ENCODE measurements at regions not wholly inside any gene's neighbourhood (a gene's known extent, or its start where the extent isn't known, plus 50 kb on each side); places are given as distances from the start of the nearest gene placed in this dataset.

DNA sequence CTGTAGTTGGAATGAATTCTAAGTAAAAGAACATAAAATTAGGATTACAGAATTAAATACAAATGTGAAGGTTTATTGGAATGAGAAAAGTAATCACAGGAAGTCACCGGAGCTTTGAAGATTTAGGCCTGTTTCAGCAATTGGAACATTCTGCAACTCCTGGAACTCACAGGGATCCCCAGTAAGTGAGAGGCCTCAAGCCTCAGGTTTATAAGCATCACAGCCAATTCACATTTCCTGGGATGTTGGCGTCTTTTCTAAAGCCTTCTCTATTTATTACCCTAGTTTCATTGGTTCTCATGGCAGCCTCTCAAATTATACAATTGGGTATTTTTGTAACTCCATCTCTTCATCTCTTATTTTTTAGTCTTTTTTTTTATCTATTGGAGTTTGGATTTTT, 90.4 kb upstream of the HIVEP1 start:
- H3K9me3 Mint-ChIP-seq = no peaks in the 10 kb centered on the region

DNA sequence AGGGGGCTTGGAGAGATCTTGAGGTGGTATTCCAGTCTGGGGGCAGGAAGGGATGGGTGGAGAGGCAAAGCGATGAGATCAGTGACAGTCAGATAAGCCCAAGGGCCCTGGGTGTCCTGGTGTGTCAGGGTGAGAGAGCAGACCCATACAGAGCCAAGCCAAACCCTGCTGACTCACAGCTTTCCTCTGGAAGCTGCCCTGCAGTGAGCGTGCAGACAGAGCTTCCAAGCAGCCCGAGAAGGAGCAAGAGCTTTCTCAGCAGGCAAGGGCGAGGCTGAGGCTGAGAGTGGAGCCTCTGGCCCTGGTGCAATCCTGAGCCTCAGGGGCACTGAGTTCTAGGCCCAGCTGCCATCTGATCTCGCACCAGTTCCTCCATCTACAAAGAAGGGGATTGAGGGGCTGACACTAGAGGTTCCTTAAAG, 91.1 kb upstream of the HIVEP1 start:
- Mint-ChIP-seq H3K27ac (no peak overlapping the region), H3K9me3 (no peaks in the 10 kb centered on the region), H3K4me3 (no peak overlapping the region), H3K27me3 (no peaks in the 10 kb centered on the region), H3K36me3 (no peaks in the 10 kb centered on the region), H3K4me1 (ENCODE audit: low read depth) (no peaks in the 10 kb centered on the region)
- intact Hi-C loops (cut with micrococcal nuclease) = no loop called here
- no peak for DNase-seq
- ChIA-PET CTCF (interaction anchor here (0.9 kb wide), 1 partner anchor 265 kb away, joined by 4 read pairs; no protein-coding TSS in a partner anchor), POLR2A (no interaction called here)

More for the DNA sequence above, 90.4 kb upstream of the HIVEP1 start:
- Mint-ChIP-seq H3K27ac (no peak overlapping the region), H3K4me1 (ENCODE audit: low read depth) (no peaks in the 10 kb centered on the region), H3K4me3 (no peak overlapping the region), H3K36me3 (no peaks in the 10 kb centered on the region), H3K27me3 (no peaks in the 10 kb centered on the region)
- POLR2A ChIA-PET = no interaction called here
- intact Hi-C loops (cut with micrococcal nuclease) = no loop called here
- DNase-seq = no peak
- CTCF ChIA-PET = interaction anchor here (0.9 kb wide), 1 partner anchor 266 kb away, joined by 4 read pairs; no protein-coding TSS in a partner anchor

DNA sequence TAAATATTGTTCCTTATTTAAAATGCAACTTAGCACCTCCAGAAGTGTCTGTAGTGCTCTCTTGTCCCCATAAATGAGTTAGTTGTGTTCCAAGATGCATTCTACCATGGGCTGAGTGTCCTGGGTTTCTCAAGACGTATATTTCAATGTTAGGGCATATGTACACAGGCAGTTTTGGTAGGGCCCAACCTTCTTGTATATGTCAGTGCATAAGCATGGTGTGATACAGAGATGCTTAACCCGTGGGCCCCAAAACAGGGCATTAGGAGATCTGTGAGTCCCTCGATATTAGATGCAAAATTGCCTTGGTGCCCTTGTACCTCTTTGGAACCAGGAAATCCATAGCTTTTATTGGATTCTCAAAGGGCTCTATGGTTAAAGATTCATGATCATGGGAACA, 91.5 kb upstream of the HIVEP1 start:
- Mint-ChIP-seq H3K27ac (no peak overlapping the region), H3K27me3 (no peaks in the 10 kb centered on the region), H3K9me3 (no peaks in the 10 kb centered on the region), H3K4me1 (ENCODE audit: low read depth) (no peaks in the 10 kb centered on the region), H3K36me3 (no peaks in the 10 kb centered on the region), H3K4me3 (no peak overlapping the region)
- intact Hi-C loops (cut with micrococcal nuclease) = no loop called here
- ChIA-PET CTCF (interaction anchor here (0.5 kb wide), 1 partner anchor 58 kb away, joined by 4 read pairs; no protein-coding TSS in a partner anchor), POLR2A (no interaction called here)
- DNase-seq = no peak

DNA sequence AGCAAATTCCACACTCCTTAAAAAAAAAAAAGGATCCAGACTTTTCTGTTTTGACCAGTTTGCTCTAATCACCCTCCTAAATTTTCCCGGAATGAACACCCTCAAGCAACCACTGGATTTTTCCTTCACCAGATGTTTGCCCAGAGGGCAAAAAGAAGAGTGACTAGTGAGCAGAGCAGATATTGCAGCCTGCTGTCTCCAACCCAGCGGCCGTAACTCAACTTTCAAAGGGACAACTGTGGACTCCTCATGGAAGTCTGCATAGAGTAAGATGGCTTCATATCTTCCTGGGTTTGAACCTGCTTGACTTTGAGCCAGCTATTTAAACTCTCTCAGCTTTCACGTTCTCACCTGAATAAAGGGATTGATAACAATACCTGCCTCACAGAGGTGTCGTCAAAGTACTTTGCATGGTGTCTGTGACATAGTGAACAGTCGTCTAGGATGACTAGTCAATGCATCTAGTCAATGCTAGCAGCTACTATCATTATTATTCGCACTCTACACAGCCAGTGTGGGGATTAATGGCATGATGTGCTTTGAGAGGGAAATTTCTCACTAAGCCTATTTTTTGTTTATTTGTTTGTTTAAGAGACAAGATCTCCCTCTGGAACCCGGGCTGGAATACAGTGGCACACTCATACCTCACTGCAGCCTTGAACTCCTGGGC, 92.2 kb upstream of the HIVEP1 start:
- Mint-ChIP-seq H3K36me3 (no peaks in the 10 kb centered on the region), H3K4me1 (ENCODE audit: low read depth) (no peaks in the 10 kb centered on the region), H3K27ac (no peak overlapping the region), H3K27me3 (no peaks in the 10 kb centered on the region), H3K9me3 (no peaks in the 10 kb centered on the region), H3K4me3 (no peak overlapping the region)
- CTCF ChIA-PET = no interaction called here
- POLR2A ChIA-PET = no interaction called here
- intact Hi-C loops (cut with micrococcal nuclease) = no loop called here
- DNase-seq = no peak

DNA sequence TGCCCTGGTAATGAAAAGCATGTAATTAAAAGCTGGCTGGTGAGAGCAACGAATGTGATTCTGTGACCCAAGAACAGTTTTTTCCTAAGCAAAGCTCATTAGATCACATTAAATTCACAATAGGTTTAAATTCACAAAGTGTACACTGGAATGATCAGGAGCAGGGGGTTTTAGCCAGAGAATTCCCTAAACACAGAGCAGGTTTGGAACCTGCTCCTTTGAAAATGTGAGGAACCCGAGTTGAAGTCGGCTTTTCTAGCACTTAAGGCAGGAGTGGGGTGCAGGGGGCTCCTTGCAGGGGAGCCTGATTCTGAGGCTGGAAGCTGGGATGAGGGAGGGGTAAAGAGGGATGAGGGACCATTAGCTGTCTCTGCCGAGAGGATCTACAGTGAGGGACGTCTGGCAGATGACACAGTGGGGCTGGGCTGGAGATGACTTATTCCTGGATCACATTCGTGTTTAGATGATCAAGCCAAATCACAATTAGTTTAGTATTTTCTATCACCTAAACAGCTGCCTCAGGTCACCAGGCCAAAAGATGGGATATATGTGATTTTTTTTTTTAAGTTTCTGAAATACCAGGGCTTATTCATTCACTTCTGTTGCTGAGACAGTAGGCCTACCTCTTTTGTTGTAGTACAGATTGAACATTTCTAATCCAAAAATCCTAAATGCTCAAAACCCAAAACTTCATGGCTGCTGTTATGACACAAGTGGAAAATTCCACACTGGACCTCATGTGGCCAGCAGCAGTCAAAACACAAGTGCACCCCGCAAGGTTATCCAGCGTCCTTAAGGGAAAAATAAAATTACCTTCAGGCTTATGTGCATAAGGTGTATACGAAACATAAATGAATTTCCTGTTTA, 93.1 kb upstream of the HIVEP1 start:
- Mint-ChIP-seq H3K27me3 (no peaks in the 10 kb centered on the region), H3K4me1 (ENCODE audit: low read depth) (no peaks in the 10 kb centered on the region), H3K36me3 (no peaks in the 10 kb centered on the region), H3K9me3 (no peaks in the 10 kb centered on the region), H3K4me3 (no peak overlapping the region), H3K27ac (no peak overlapping the region)
- CTCF ChIA-PET = interaction anchor here (1.2 kb wide), 1 partner anchor 263 kb away, joined by 3 read pairs; no protein-coding TSS in a partner anchor
- POLR2A ChIA-PET = interaction anchor here (0.6 kb wide), 1 partner anchor 78 kb away, joined by 3 read pairs; no protein-coding TSS in a partner anchor
- intact Hi-C loops (cut with micrococcal nuclease) = no loop called here
- no peak for DNase-seq

DNA sequence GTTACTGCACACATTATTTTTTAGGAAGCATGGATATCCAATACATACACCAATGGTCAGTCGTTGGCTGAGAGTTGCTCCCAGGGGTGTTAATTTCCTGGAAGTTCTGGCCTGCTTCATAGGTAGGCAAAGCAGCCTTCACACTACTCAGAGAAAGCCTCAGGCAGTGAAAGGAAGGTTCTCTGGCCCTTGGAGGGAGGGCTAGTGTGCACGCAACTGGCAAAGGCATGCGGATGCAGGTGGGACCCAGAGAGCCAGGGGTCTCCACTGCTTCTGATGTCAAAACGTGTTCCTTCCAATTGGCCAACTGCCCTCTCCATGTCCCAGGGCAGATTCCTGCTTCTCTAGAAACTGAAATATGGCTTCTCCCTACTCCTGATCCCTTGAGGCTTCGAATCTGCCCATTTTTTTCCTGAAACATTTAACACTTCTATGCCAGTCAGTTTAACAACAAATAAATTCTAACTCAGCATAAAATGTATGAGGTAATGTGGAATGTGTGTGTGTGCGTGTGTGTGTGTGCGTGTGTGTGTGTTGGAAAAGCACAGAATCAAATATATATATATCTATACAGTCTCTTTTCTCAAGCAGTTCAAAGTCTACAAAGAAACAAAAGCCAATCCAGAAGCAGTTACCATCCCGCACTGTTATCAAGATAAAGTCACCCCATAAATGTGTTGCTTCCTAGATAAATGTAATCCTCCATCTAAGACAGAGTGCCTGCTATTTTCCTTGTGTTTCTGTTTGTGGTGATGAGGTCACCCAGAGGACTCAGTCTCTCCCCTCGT, 94.0 kb upstream of the HIVEP1 start:
- CTCF ChIA-PET = interaction anchor here (1.2 kb wide), 1 partner anchor 262 kb away, joined by 3 read pairs; no protein-coding TSS in a partner anchor
- Mint-ChIP-seq H3K9me3 (no peaks in the 10 kb centered on the region), H3K27me3 (no peaks in the 10 kb centered on the region), H3K27ac (no peak overlapping the region), H3K4me1 (ENCODE audit: low read depth) (no peaks in the 10 kb centered on the region), H3K36me3 (no peaks in the 10 kb centered on the region), H3K4me3 (no peak overlapping the region)
- POLR2A ChIA-PET = no interaction called here
- intact Hi-C loops (cut with micrococcal nuclease) = no loop called here
- no peak for DNase-seq

DNA sequence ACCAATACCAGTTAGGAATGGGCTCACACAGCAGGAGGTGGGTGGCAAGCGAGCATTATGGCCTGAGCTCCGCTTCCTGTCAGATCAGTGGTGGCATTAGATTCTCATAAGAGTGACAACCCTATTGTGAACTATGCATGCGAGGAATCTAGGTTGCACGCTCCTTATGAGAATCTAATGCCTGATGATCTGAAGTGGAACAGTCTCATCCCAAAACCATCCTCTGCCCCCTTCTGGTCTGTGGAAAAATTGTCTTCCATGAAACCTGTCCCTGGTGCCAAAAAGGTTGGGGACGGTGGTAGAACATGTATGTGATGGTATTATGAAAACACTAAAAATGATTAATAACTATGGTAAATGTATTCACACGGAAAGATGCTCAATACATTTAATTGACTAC, 99.7 kb upstream of the HIVEP1 start:
- no peaks in the 10 kb centered on the region for H3K27me3 Mint-ChIP-seq
- no peak overlapping the region for H3K4me3 Mint-ChIP-seq
- intact Hi-C loops (cut with micrococcal nuclease) = loop anchor here (1.0 to 5.0 kb wide), 2 partner anchors 190 to 260 kb away; no protein-coding TSS in a partner anchor
- H3K4me1 Mint-ChIP-seq (ENCODE audit: low read depth) = no peaks in the 10 kb centered on the region
- ChIA-PET POLR2A (no interaction called here), CTCF (no interaction called here)
- H3K36me3 Mint-ChIP-seq = no peaks in the 10 kb centered on the region
- no peaks in the 10 kb centered on the region for H3K9me3 Mint-ChIP-seq
- no peak for DNase-seq
- H3K27ac Mint-ChIP-seq = no peak overlapping the region

DNA sequence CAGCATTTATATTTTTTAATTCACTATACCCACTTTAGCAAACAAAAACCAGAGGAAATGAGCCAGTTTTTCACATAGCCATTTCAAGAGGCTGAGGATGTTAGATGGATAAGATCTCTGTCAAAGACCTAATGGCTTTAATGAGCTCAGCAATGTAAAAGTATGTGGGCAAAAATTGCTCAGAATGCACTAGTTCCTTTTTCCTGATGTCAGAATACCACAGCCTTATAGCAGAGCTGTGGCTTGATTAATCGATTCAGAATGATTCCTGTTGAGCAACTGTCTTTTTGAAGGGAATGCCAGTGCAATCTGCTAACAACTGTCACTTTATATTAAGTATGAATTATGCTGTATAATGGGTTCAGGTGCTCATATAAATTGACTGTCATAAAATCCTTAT, 100.6 kb upstream of the HIVEP1 start:
- H3K4me1 Mint-ChIP-seq (ENCODE audit: low read depth) = no peaks in the 10 kb centered on the region
- ChIA-PET POLR2A (no interaction called here), CTCF (interaction anchor here (1.4 kb wide), 1 partner anchor 210 kb away, joined by 3 read pairs; no protein-coding TSS in a partner anchor)
- no peak overlapping the region for H3K4me3 Mint-ChIP-seq
- H3K36me3 Mint-ChIP-seq = no peaks in the 10 kb centered on the region
- H3K27me3 Mint-ChIP-seq = peaks cover 2% of the 10 kb centered on the region
- intact Hi-C loops (cut with micrococcal nuclease) = loop anchor here (5.0 kb wide), 1 partner anchor 259 kb away; no protein-coding TSS in a partner anchor
- no peaks in the 10 kb centered on the region for H3K9me3 Mint-ChIP-seq
- H3K27ac Mint-ChIP-seq = no peak overlapping the region
- DNase-seq = no peak

DNA sequence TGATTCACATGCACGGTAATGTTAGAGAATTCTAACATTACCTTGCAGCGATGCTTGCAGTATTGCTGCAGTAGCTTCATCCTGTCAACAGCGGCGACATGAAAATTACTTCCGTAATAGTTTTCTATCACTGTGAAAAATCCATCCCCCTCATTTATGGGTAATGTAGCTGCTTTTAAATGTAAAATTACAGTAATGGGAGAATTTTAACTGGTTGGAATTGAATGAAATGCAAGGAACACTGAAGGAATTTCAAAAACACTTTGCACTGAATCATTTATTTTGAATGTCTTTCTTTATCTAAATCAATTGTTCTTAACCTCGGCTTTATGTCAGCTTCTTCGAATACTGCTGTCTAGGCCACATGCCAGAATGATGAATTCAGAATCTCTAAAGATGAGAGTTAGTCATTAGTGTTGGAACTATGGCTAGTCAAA, 102.4 kb upstream of the HIVEP1 start:
- no peaks in the 10 kb centered on the region for H3K4me1 Mint-ChIP-seq (ENCODE audit: low read depth)
- H3K9me3 Mint-ChIP-seq = no peaks in the 10 kb centered on the region

DNA sequence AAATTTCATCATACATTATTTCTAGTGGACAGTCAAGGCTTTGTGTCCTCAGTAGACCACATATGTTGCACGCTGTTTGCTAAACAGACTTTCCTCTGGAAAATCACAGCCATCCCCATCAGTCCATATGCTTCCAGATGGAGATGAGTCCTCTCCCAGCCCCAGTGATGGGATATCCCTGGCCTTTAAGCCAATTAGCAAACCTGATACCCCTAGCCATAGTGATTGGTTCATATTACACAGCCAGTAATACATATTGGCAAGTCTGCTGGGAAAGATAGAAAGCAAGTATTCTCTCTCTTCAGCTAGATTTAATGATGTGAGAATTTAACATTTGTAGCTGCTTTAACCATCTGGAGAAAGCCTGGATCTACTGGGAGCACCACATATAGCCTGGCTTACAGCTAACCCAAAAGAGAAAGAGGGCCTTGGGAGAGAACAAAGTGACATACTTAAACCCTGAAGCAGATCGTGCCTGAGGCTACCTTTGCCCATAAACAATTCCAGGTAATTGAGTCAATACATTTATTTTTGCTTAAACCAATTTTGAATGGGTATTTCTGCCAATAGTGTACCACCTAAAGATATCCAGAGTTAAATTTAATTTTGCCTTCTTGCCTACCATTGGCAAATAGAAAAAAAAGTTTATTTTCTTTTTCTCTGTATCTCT, 103.5 kb upstream of the HIVEP1 start:
- DNase-seq = no peak
- Mint-ChIP-seq H3K27ac (no peak overlapping the region), H3K36me3 (no peaks in the 10 kb centered on the region), H3K4me3 (no peak overlapping the region), H3K9me3 (no peaks in the 10 kb centered on the region), H3K4me1 (ENCODE audit: low read depth) (no peaks in the 10 kb centered on the region), H3K27me3 (peaks cover 2% of the 10 kb centered on the region)
- POLR2A ChIA-PET = no interaction called here
- CTCF ChIA-PET = no interaction called here
- intact Hi-C loops (cut with micrococcal nuclease) = no loop called here

More for the DNA sequence above, 102.4 kb upstream of the HIVEP1 start:
- DNase-seq = no peak
- CTCF ChIA-PET = interaction anchor here (0.7 kb wide), 1 partner anchor 210 kb away, joined by 3 read pairs; no protein-coding TSS in a partner anchor
- no peak overlapping the region for H3K27ac Mint-ChIP-seq
- H3K36me3 Mint-ChIP-seq = no peaks in the 10 kb centered on the region
- H3K27me3 Mint-ChIP-seq = peaks cover 2% of the 10 kb centered on the region
- no peak overlapping the region for H3K4me3 Mint-ChIP-seq
- POLR2A ChIA-PET = no interaction called here
- intact Hi-C loops (cut with micrococcal nuclease) = loop anchor here (5.0 kb wide), 1 partner anchor 257 kb away; no protein-coding TSS in a partner anchor

DNA sequence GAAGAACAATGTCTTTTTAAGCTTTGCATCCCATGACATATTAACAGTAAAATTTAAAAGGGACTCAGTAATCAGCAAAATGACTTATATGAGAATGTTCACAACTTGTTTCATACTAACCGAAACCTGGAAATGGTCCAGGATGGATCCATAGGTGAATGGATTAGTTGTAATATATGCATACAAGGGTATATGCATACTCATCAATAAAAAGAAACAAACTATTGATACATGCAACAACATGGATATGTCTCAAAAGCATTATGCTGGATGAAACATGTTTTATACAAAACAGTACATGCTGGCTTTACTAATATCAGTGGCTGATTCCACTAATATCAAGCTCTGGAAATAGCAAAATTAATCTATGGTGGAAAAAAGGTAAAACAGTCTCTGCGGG, 108.5 kb upstream of the HIVEP1 start:
- Mint-ChIP-seq H3K27ac (no peak overlapping the region), H3K4me3 (no peak overlapping the region), H3K9me3 (no peaks in the 10 kb centered on the region), H3K4me1 (ENCODE audit: low read depth) (peaks cover 19% of the 10 kb centered on the region), H3K27me3 (peaks cover 5% of the 10 kb centered on the region), H3K36me3 (no peaks in the 10 kb centered on the region)
- intact Hi-C loops (cut with micrococcal nuclease) = loop anchor here (5.0 kb wide), 1 partner anchor 191 kb away; no protein-coding TSS in a partner anchor
- ChIA-PET POLR2A (no interaction called here), CTCF (interaction anchor here (0.5 kb wide), 1 partner anchor 248 kb away, joined by 3 read pairs; no protein-coding TSS in a partner anchor)
- DNase-seq = no peak

All from activated CD4-positive, alpha-beta memory T cell treated with anti-CD3 and anti-CD28 coated beads for 36 hours (primary cell).